Hepatic stellate cell (primary cell): ENCODE measurements at regions not wholly inside any gene's neighbourhood (a gene's known extent, or its start where the extent isn't known, plus 50 kb on each side); places are given as distances from the start of the nearest gene placed in this dataset.

Source experiments
- DNase-seq: peaks from one replicate; pipeline ENCODE4 v3.0.0; 2011; ENCODE audit warnings: low spot score

- DNase-seq = no peak
These were observed 152.8 kb downstream of the BCL11A start for GRCh38 chr2:60400462-60401246.

GRCh38 chr2:60394463-60394862, 159.0 kb downstream of the BCL11A start:
- DNase-seq = no peak

- DNase-seq = no peak
These were observed 161.6 kb downstream of the BCL11A start for GRCh38 chr2:60391649-60392375.

- no peak for DNase-seq
These were observed 162.2 kb downstream of the BCL11A start for GRCh38 chr2:60391230-60391629.

GRCh38 chr2:60386436-60386835, 167.0 kb downstream of the BCL11A start:
- peak; percentile 34 for DNase-seq

GRCh38 chr2:60385648-60386047, 167.8 kb downstream of the BCL11A start:
- DNase-seq = peak; percentile 59

GRCh38 chr2:60383401-60384143, 169.9 kb downstream of the BCL11A start:
- DNase-seq = no peak

- DNase-seq = no peak
These were observed 173.0 kb downstream of the BCL11A start for GRCh38 chr2:60380411-60380810.

- no peak for DNase-seq
These were observed 173.8 kb downstream of the BCL11A start for GRCh38 chr2:60379684-60380083.

GRCh38 chr2:60379216-60379615, 174.2 kb downstream of the BCL11A start:
- no peak for DNase-seq

GRCh38 chr2:60377825-60378224, 175.6 kb downstream of the BCL11A start:
- DNase-seq = no peak

GRCh38 chr2:60376252-60376651, 177.2 kb downstream of the BCL11A start:
- DNase-seq = no peak

- no peak for DNase-seq
These were observed 181.8 kb downstream of the BCL11A start for GRCh38 chr2:60371681-60372080.

GRCh38 chr2:60371219-60371618, 182.2 kb downstream of the BCL11A start:
- DNase-seq = no peak

- DNase-seq = no peak
These were observed 182.6 kb downstream of the BCL11A start for GRCh38 chr2:60370814-60371213.

GRCh38 chr2:60368456-60368855, 185.0 kb downstream of the BCL11A start:
- no peak for DNase-seq

GRCh38 chr2:60366135-60366712, 187.2 kb downstream of the BCL11A start:
- no peak for DNase-seq

GRCh38 chr2:60365556-60365955, 187.9 kb downstream of the BCL11A start:
- peak; percentile 25 for DNase-seq

- no peak for DNase-seq
These were observed 189.0 kb downstream of the BCL11A start for GRCh38 chr2:60364491-60364890.

- DNase-seq = no peak
These were observed 192.0 kb downstream of the BCL11A start for GRCh38 chr2:60361498-60361897.

GRCh38 chr2:60359569-60359968, 193.9 kb downstream of the BCL11A start:
- no peak for DNase-seq

GRCh38 chr2:60358476-60358875, 195.0 kb downstream of the BCL11A start:
- DNase-seq = no peak
